ENCODE measurements at regions not wholly inside any gene's neighbourhood (a gene's known extent, or its start where the extent isn't known, plus 50 kb on each side); places are given as distances from the start of the nearest gene placed in this dataset.

GRCh38 chr15:25501828-25502446 is 63.1 kb upstream of the UBE3A start:
- peak; percentile 59 for DNase-seq

DNA sequence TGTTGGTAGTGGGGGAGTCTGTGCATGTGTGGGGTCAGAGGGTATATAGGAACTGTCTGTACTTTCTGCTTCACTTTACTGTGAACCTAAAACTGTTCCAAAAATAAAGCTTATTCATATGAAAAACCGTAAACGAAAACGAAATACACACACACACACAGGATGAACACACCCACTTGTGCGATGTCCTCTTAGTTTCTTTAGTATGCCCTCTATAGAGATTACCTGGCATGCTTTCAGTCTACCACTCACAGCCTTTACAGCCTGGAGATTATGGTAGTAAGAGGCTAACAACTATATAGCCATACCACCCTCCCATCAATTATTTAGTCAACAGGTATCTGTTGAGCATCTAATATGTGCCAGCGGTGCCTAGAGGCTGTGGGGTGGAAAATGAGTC is 60.0 kb upstream of the UBE3A start:
- DNase-seq = no peak

GRCh38 chr15:25497934-25498333 is 59.1 kb upstream of the UBE3A start:
- no peak for DNase-seq

GRCh38 chr15:25493823-25494526 is 55.2 kb upstream of the UBE3A start:
- no peak for DNase-seq

DNA sequence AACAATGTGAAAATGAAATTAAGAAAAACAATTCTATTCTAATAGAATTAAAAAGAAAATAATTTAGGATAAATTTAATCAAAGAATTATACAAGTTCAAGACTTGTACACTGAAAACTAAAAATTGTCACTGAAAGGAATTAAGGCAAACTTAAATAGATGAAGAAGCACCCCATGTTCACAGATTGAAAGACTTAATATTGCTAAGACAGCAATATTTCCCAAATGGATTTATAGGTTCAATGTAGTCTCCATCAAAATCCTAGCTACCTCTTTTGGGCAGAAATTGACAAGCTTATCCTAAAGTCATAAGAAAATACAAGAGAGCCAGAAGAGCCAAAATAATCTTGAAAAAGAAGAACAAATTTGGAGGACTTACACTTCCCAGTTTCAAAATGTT is 53.5 kb upstream of the UBE3A start:
- no peak for DNase-seq
